SK-N-SH (cell line): ENCODE measurements at regions not wholly inside any gene's neighbourhood (a gene's known extent, or its start where the extent isn't known, plus 50 kb on each side); places are given as distances from the start of the nearest gene placed in this dataset.

ENCODE experiments used
- CTCF ChIP-seq: fragments of 200-600 bp; sonication (generic); IDR thresholded peaks from 2 replicates; pipeline ENCODE4 v1.6.1; 2017; ENCODE audit warnings: antibody characterized with exemption, mild to moderate bottlenecking, moderate library complexity
- REST ChIP-seq: IDR thresholded peaks from 2 replicates; pipeline ENCODE4 v1.6.1; 2012; ENCODE audit warnings: mild to moderate bottlenecking, low read depth, low read length, moderate library complexity
- RXRA ChIP-seq: IDR thresholded peaks from 2 replicates; pipeline ENCODE4 v1.4.0; 2012; ENCODE audit warnings: low read depth, mild to moderate bottlenecking, borderline replicate concordance
- SIN3A ChIP-seq: IDR thresholded peaks from 2 replicates; pipeline ENCODE4 v1.6.1; 2012; ENCODE audit warnings: low read depth, mild to moderate bottlenecking, low read length, moderate library complexity, borderline replicate concordance
- TAF1 ChIP-seq: IDR thresholded peaks from 2 replicates; pipeline ENCODE4 v1.6.1; 2012; ENCODE audit warnings: low read depth, mild to moderate bottlenecking, low read length, moderate library complexity, borderline replicate concordance
- TCF12 ChIP-seq: IDR thresholded peaks from 2 replicates; pipeline ENCODE4 v1.4.0; 2012
- YY1 ChIP-seq: IDR thresholded peaks from 2 replicates; pipeline ENCODE4 v1.4.0; 2012; ENCODE audit warnings: low read depth, mild to moderate bottlenecking
- ZBTB33 ChIP-seq: IDR thresholded peaks from 2 replicates; pipeline ENCODE4 v1.4.0; 2012; ENCODE audit warnings: low read depth, borderline replicate concordance

GRCh38 chr13:109577191-109577700, 209.1 kb downstream of the IRS2 start:
- TF ChIP-seq ZBTB33 (no peak), CTCF (no peak), YY1 (no peak), RXRA (no peak), REST (no peak), TCF12 (no peak), TAF1 (no peak), SIN3A (no peak)
